Parathyroid adenoma (tissue), 2 donors: ENCODE measurements at regions not wholly inside any gene's neighbourhood (a gene's known extent, or its start where the extent isn't known, plus 50 kb on each side); places are given as distances from the start of the nearest gene placed in this dataset.

Experiments
- H2AFZ ChIP-seq: fragments of 300-600 bp; sonication (generic); one replicate; pipeline ENCODE4 v1.7.0; 2017; ENCODE audit warnings: antibody characterized with exemption, mild to moderate bottlenecking
- H3K27ac ChIP-seq: fragments of 300-600 bp; sonication (generic); one replicate; pipeline ENCODE4 v1.7.0; 2017
- H3K27me3 ChIP-seq: fragments of 300-600 bp; sonication (generic); one replicate; pipeline ENCODE4 v1.7.0; 2017; ENCODE audit warnings: low read length; ENCODE audit not compliant: control insufficient read depth, insufficient read depth
- H3K36me3 ChIP-seq: fragments of 300-600 bp; sonication (generic); one replicate; pipeline ENCODE4 v1.7.0; 2017; ENCODE audit warnings: low read length; ENCODE audit not compliant: control insufficient read depth, insufficient read depth
- H3K4me1 ChIP-seq: fragments of 300-600 bp; sonication (generic); one replicate; pipeline ENCODE4 v1.7.0; 2017; ENCODE audit warnings: control low read depth
- H3K4me2 ChIP-seq: fragments of 300-600 bp; sonication (generic); one replicate; pipeline ENCODE4 v1.7.0; 2017; ENCODE audit warnings: low read length
- H3K4me3 ChIP-seq: fragments of 300-600 bp; sonication (generic); one replicate; pipeline ENCODE4 v1.7.0; 2017; ENCODE audit warnings: low read depth, low read length
- H3K79me2 ChIP-seq: fragments of 300-600 bp; sonication (generic); one replicate; pipeline ENCODE4 v1.7.0; 2017; ENCODE audit warnings: control low read depth
- H3K9ac ChIP-seq: fragments of 300-600 bp; sonication (generic); one replicate; pipeline ENCODE4 v1.7.0; 2017; ENCODE audit warnings: mild to moderate bottlenecking
- H3K9me3 ChIP-seq: fragments of 300-600 bp; sonication (generic); one replicate; pipeline ENCODE4 v1.7.0; 2017; ENCODE audit warnings: low read length; ENCODE audit not compliant: control insufficient read depth
- CTCF ChIP-seq: fragments of 300-600 bp; sonication (generic); IDR thresholded peaks from one replicate; pipeline ENCODE4 v1.7.0; 2017; ENCODE audit warnings: antibody characterized with exemption, mild to moderate bottlenecking
- donor health status: primary hyperparathyroidism.

DNA sequence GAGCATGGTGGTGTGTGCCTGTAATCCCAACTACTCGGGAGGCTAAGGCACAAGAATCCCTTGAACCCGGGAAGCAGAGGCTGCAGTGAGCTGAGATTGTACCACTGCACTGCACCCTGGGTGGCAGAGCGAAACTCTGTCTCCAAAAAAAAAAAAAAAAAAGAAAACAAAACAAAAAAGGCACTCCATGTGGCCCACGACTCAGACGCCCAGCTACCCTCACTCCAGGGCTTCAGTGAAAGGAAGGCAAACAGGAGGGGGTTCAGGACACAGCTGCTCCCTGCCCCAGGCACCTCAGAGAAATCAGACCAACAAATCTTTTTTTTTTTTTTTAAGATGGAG is 91.7 kb downstream of the LITAF start:
- H3K9ac ChIP-seq = no peak overlapping the region
- peaks cover 15% of the 10 kb centered on the region for H3K4me1 ChIP-seq
- H3K4me3 ChIP-seq = no peak overlapping the region
- H3K27ac ChIP-seq = no peak overlapping the region
- no peak for TF ChIP-seq CTCF
- H3K27me3 ChIP-seq = no peaks in the 10 kb centered on the region
- H3K36me3 ChIP-seq = no peaks in the 10 kb centered on the region
- no peaks in the 10 kb centered on the region for H3K79me2 ChIP-seq
- H3K4me2 ChIP-seq = no peak overlapping the region
- peak overlapping the region; percentile 9 for H2AFZ ChIP-seq
- H3K9me3 ChIP-seq = no peaks in the 10 kb centered on the region
